H9 (cell line): ENCODE measurements at regions not wholly inside any gene's neighbourhood (a gene's known extent, or its start where the extent isn't known, plus 50 kb on each side); places are given as distances from the start of the nearest gene placed in this dataset.

Source experiments
- DNase-seq: peaks from one replicate; pipeline ENCODE4 v3.0.0-alpha.2; 2017
- H2AFZ ChIP-seq: one replicate; pipeline ENCODE4 v1.6.1; 2013; ENCODE audit warnings: mild to moderate bottlenecking, low read length, control low read depth, moderate library complexity
- H2AK5ac ChIP-seq: 2 replicates; pipeline ENCODE4 v1.6.1; 2013; ENCODE audit warnings: low read length, control low read depth, mixed read lengths; ENCODE audit not compliant: insufficient read length
- H2BK120ac ChIP-seq: one replicate; pipeline ENCODE4 v1.6.1; 2013; ENCODE audit warnings: low read depth, mild to moderate bottlenecking, low read length, control low read depth, inconsistent platforms; ENCODE audit not compliant: poor library complexity, severe bottlenecking
- H2BK12ac ChIP-seq: 2 replicates; pipeline ENCODE4 v1.6.1; 2013; ENCODE audit warnings: low read length, control low read depth, mixed read lengths, low read depth; ENCODE audit not compliant: insufficient read length
- H2BK15ac ChIP-seq: 2 replicates; pipeline ENCODE4 v1.6.1; 2013; ENCODE audit warnings: low read depth, low read length, control low read depth
- H2BK20ac ChIP-seq: one replicate; pipeline ENCODE4 v1.6.1; 2013; ENCODE audit warnings: low read depth, mild to moderate bottlenecking, low read length, control low read depth, inconsistent platforms; ENCODE audit not compliant: poor library complexity, severe bottlenecking
- H2BK5ac ChIP-seq: 2 replicates; pipeline ENCODE4 v1.6.1; 2013; ENCODE audit warnings: low read length, control low read depth, mixed read lengths; ENCODE audit not compliant: insufficient read length
- H3K14ac ChIP-seq: 2 replicates; pipeline ENCODE4 v1.6.1; 2013; ENCODE audit warnings: low read length, control low read depth; ENCODE audit not compliant: insufficient read depth
- H3K18ac ChIP-seq: 2 replicates; pipeline ENCODE4 v1.6.1; 2013; ENCODE audit warnings: low read depth, mild to moderate bottlenecking, mixed read lengths, low read length, control low read depth; ENCODE audit not compliant: insufficient read length
- H3K23ac ChIP-seq: 2 replicates; pipeline ENCODE4 v1.6.1; 2013; ENCODE audit warnings: low read length, control low read depth, mixed read lengths, low read depth; ENCODE audit not compliant: insufficient read length
- H3K23me2 ChIP-seq: 2 replicates; pipeline ENCODE4 v1.6.1; 2013; ENCODE audit warnings: low read depth, mild to moderate bottlenecking, mixed read lengths, low read length, control low read depth; ENCODE audit not compliant: insufficient read length, poor library complexity, severe bottlenecking
- H3K27ac ChIP-seq: 2 replicates; pipeline ENCODE4 v1.5.1; 2013; ENCODE audit warnings: low read length, control low read depth, mixed read lengths, low read depth; ENCODE audit not compliant: insufficient read length
- H3K27me3 ChIP-seq: 2 replicates; pipeline ENCODE4 v1.6.1; 2013; ENCODE audit warnings: low read length, control low read depth, inconsistent platforms; ENCODE audit not compliant: insufficient read depth
- H3K4ac ChIP-seq: 2 replicates; pipeline ENCODE4 v1.6.1; 2013; ENCODE audit warnings: low read depth, mild to moderate bottlenecking, control low read depth, inconsistent platforms, low read length, moderate library complexity
- H3K4me1 ChIP-seq: 2 replicates; pipeline ENCODE4 v1.6.1; 2013; ENCODE audit warnings: low read length, control low read depth, inconsistent platforms; ENCODE audit not compliant: insufficient read depth
- H3K4me2 ChIP-seq: 2 replicates; pipeline ENCODE4 v1.6.1; 2013; ENCODE audit warnings: low read length, control low read depth, mixed read lengths; ENCODE audit not compliant: insufficient read length, insufficient read depth
- H3K56ac ChIP-seq: 2 replicates; pipeline ENCODE4 v1.6.1; 2013; ENCODE audit warnings: low read depth, mild to moderate bottlenecking, mixed read lengths, low read length, control low read depth; ENCODE audit not compliant: insufficient read length
- H3K79me1 ChIP-seq: 2 replicates; pipeline ENCODE4 v1.6.1; 2013; ENCODE audit warnings: low read depth, mild to moderate bottlenecking, moderate library complexity, low read length, control low read depth, inconsistent platforms; ENCODE audit not compliant: insufficient read depth, poor library complexity, severe bottlenecking
- H3K79me2 ChIP-seq: 2 replicates; pipeline ENCODE4 v1.6.1; 2013; ENCODE audit warnings: low read length, control low read depth, inconsistent platforms; ENCODE audit not compliant: insufficient read depth
- H3K9ac ChIP-seq: 2 replicates; pipeline ENCODE4 v1.6.1; 2013; ENCODE audit warnings: low read length, control low read depth, mixed read lengths; ENCODE audit not compliant: insufficient read length; ENCODE audit errors: extremely low read depth
- H3K9me3 ChIP-seq: one replicate; pipeline ENCODE4 v1.6.1; 2013; ENCODE audit warnings: low read depth, low read length, inconsistent platforms; ENCODE audit not compliant: control insufficient read depth
- H3T11ph ChIP-seq: one replicate; pipeline ENCODE4 v1.6.1; 2013; ENCODE audit warnings: mild to moderate bottlenecking, low read length, control low read depth, inconsistent platforms
- H4K20me1 ChIP-seq: one replicate; pipeline ENCODE4 v1.6.1; 2013; ENCODE audit not compliant: control insufficient read depth, insufficient read length, insufficient read depth
- H4K5ac ChIP-seq: 2 replicates; pipeline ENCODE4 v1.6.1; 2013; ENCODE audit warnings: low read depth, mild to moderate bottlenecking, mixed read lengths, low read length, control low read depth; ENCODE audit not compliant: insufficient read length
- H4K8ac ChIP-seq: replicated peaks from 2 replicates; pipeline ENCODE4 v1.6.1; 2013; ENCODE audit warnings: low read length, control low read depth, mixed read lengths, low read depth; ENCODE audit not compliant: insufficient read length
- H4K91ac ChIP-seq: 2 replicates; pipeline ENCODE4 v1.6.1; 2013; ENCODE audit warnings: low read depth, mild to moderate bottlenecking, moderate library complexity, mixed read lengths, low read length, control low read depth; ENCODE audit not compliant: insufficient read length
- H3K27ac Mint-ChIP-seq, 3 experiments: 2 replicates in 2 of 3; 3 replicates in 1 of 3; pipeline ENCODE4 v1.8.0; 2020 to 2021; ENCODE audit warnings: mixed read lengths in 3 of 3, mild to moderate bottlenecking in 1 of 3, moderate library complexity in 1 of 3
- H3K27me3 Mint-ChIP-seq: 2 replicates; pipeline ENCODE4 v1.8.0; 2021; ENCODE audit warnings: low read depth, mild to moderate bottlenecking, moderate library complexity, mixed read lengths
- H3K36me3 Mint-ChIP-seq, 3 experiments: 2 replicates in 2 of 3; 3 replicates in 1 of 3; pipeline ENCODE4 v1.8.0; 2020 to 2021; ENCODE audit warnings: low read depth in 3 of 3, mixed read lengths in 3 of 3; ENCODE audit not compliant: insufficient read depth in 1 of 3
- H3K4me1 Mint-ChIP-seq, 2 experiments: 2 replicates each; pipeline ENCODE4 v1.8.0; 2020; ENCODE audit warnings: mixed read lengths in 2 of 2
- H3K4me3 Mint-ChIP-seq, 2 experiments: 2 replicates in 1 of 2; 3 replicates in 1 of 2; pipeline ENCODE4 v1.8.0; 2020 to 2021; ENCODE audit warnings: mild to moderate bottlenecking in 2 of 2, mixed read lengths in 2 of 2, moderate library complexity in 1 of 2
- H3K9me3 Mint-ChIP-seq, 2 experiments: 2 replicates in 1 of 2; 3 replicates in 1 of 2; pipeline ENCODE4 v1.8.0; 2020; ENCODE audit warnings: mild to moderate bottlenecking in 2 of 2, mixed read lengths in 2 of 2, moderate library complexity in 1 of 2
- CTCF ChIP-seq: fragments of 200-600 bp; sonication (generic); conservative IDR thresholded peaks from 3 replicates; pipeline ENCODE4 v1.8.0; 2021; ENCODE audit warnings: antibody characterized with exemption, mild to moderate bottlenecking
- WGBS: extraction: QIAGEN DNeasy Blood & Tissue Kit; methylation state at CpG from one replicate; pipeline ENCODE4 v1.1.7; 2013; ENCODE audit warnings: missing lambda C conversion rate, low lambda C conversion rate, mixed read lengths; ENCODE audit not compliant: insufficient read length; ENCODE audit errors: extremely low coverage; 5-methylcytosine and 5-hydroxymethylcytosine counted together

- Histone ChIP-seq H2BK15ac (no peak overlapping the region), H2BK12ac (no peak overlapping the region), H3K4me1 (no peaks in the 10 kb centered on the region), H3K14ac (no peak overlapping the region), H3K9me3 (no peaks in the 10 kb centered on the region), H2AK5ac (no peak overlapping the region), H2BK20ac (no peak overlapping the region), H3K79me1 (no peaks in the 10 kb centered on the region), H3K18ac (no peak overlapping the region), H3K23ac (no peak overlapping the region), H3K27ac (no peak overlapping the region), H4K8ac (no peak overlapping the region), H2AFZ (no peak overlapping the region), H4K20me1 (no peaks in the 10 kb centered on the region), H3K79me2 (no peaks in the 10 kb centered on the region), H3K27me3 (no peaks in the 10 kb centered on the region), H3K23me2 (no peaks in the 10 kb centered on the region), H4K5ac (no peak overlapping the region), H2BK120ac (no peak overlapping the region), H4K91ac (no peak overlapping the region), H3K56ac (no peak overlapping the region), H2BK5ac (no peak overlapping the region), H3K9ac (no peak overlapping the region), H3T11ph (no peak overlapping the region), H3K4ac (no peak overlapping the region), H3K4me2 (no peak overlapping the region)
- no peak for DNase-seq
- H3K27ac Mint-ChIP-seq, result no peak overlapping the region
- H3K36me3 Mint-ChIP-seq, result no peaks in the 10 kb centered on the region
- WGBS, result no CpG with 5 or more reads among the region's 4 CpGs
- no peaks in the 10 kb centered on the region for H3K27me3 Mint-ChIP-seq
- H3K4me1 Mint-ChIP-seq, result peaks cover 10 to 23% of the 10 kb centered on the region in 2 experiments
- peak; percentile 43; the same call in 2 of the 3 replicates for TF ChIP-seq CTCF
- no peak overlapping the region for H3K4me3 Mint-ChIP-seq
- no peaks in the 10 kb centered on the region; a peak in 1 of 5 replicates for H3K9me3 Mint-ChIP-seq
Observed at GRCh38 chr2:83782122-83782521, 677.0 kb downstream of the SUCLG1 start.
